HG02885 (cell line): ENCODE measurements at regions not wholly inside any gene's neighbourhood (a gene's known extent, or its start where the extent isn't known, plus 50 kb on each side); places are given as distances from the start of the nearest gene placed in this dataset.
"Not testable (repeated sequence)": the region's sequence is repeated elsewhere in the genome, so short reads cannot be mapped to it uniquely, and the experiment has no call there.

Experiments used
- ATAC-seq: cut with Tn5 transposase; IDR thresholded peaks from one replicate; pipeline ENCODE4 v1.9.1; 2021; ENCODE audit warnings: mild to moderate bottlenecking; ENCODE audit not compliant: unreplicated experiment, poor library complexity

DNA sequence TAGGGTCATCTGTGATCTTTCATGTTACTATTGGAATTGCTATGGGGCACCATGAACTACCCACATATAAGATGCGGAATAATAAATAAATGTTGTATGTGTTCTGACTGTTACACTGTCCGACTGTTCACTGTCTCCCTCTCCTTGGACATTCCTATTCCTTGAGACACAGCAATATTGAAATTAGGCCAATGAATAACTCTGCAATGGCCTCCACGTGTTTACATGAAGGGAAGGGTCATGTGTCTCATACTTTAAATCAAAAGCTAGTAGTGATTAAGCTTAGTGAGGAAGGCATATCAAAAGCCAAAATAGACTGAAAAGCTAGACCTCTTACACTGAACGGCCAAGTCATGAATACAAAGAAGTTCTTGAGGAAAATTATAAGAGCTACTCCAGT is 751.3 kb downstream of the SOCS6 start:
- ATAC-seq: no peak

DNA sequence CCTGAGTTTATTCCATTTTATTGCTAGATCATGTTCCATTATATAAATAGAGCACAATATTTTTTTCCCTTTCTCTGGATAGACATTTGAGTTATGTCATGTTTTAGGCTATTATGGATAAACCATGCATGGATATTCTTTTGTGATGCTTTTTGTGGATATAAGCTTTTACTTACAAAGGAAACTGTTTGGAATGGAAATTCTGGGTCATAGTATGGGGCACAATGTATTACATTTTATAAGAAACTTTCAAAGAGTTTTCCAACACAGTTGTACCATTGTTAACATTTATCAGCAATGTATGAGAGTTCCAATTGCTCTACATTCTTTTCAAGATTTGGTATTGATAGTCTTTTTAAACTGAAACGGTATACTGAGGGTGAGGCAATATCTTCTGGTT is 749.4 kb downstream of the SOCS6 start:
- ATAC-seq: no peak

DNA sequence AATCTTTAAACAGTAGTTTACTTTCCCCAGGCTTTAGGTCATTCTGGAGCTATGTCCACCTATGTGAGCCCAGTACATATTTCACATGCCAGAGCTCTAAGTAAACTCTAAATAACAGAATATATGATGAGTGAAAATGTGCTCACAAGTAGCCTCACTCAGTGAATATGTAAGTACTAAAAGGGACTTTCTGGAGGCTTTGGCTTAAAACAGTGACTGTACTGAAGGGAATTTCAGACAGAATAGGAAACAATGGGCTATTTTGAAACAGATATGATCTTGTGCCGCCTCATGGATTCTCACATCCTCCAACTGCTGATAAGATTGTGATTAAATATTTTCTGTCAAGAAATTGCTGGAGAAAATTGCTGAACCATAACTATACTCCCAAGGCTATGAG is 747.9 kb downstream of the SOCS6 start:
- no peak for ATAC-seq

DNA sequence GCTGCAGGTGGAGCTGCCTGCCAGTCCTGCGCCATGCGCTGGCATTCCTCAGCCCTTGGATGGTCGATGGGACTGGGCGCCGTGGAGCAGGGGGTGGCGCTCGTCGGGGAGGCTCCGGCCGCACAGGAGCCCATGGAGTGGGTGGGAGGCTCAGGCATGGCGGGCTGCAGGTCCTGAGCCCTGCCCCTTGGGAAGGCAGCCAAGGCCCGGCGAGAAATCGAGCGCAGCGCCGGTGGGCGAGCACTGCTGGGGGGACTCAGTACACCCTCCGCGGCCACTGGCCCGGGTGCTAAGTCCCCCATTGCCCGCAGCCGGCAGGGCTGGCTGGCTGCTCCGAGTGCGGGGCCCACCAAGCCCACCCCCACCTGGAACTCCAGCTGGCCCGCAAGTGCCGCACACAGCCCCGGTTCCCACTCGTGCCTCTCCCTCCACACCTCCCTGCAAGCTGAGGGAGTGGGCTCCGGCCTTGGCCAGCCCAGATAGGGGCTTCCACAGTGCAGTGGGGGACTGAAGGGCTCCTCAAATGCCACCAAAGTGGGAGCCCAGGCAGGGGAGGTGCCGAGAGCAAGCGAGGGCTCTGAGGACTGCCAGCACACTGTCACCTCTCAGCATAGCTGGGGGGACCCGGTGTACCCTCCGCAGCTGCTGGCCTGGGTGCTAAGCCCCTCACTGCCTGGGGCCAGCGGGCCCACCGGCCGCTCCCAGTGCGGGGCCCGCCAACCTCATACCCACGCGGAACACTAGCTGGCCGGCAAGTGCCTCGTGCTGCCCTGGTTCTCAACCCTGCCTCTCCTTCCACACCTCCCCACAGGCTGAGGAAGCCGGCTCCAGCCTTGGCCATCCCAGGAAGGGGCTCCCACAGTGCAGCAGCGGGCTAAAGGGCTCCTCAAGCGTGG is 742.7 kb downstream of the SOCS6 start:
- ATAC-seq: not testable (repeated sequence)

DNA sequence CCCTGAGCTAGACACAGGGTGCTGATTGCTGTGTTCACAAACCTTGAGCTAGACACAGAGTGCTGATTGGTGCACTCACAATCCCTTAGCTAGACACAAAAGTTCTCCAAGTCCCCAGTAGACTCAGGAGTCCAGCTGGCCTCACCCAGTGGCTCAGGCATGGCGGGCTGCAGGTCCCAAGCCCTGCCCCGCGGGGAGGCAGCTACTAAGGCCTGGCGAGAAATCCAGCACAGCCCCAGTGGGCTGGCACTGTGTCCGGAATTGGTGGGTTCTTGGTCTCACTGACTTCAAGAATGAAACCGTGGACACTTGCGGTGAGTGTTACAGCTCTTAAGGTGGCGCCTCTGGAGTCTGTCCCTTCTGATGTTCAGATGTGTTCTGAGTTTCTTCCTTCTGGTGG is 741.2 kb downstream of the SOCS6 start:
- not testable (repeated sequence) for ATAC-seq

DNA sequence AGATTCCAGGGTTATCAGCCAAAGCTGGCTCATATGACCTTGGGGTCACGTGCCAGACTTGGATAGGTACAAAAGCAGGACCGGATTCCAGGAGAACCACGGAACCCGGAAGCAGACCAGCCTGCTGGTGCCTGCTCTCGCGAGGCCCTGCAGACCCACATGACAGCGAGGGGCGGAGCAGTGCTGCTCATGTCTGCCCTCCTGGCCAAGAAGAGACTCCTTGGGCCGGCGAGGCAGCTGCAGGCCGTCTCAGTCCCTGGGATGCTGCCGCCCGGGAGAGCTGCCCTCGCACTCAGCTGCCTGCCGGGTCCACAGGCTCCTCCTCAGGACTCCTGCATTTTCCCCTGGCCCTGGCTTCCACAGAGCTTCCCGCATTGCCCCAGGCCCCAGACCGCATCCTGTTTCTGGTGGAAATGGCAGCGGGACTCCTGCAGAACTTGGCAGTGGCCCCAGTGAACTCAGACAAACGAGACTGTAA is 739.5 kb downstream of the SOCS6 start:
- ATAC-seq: no peak

DNA sequence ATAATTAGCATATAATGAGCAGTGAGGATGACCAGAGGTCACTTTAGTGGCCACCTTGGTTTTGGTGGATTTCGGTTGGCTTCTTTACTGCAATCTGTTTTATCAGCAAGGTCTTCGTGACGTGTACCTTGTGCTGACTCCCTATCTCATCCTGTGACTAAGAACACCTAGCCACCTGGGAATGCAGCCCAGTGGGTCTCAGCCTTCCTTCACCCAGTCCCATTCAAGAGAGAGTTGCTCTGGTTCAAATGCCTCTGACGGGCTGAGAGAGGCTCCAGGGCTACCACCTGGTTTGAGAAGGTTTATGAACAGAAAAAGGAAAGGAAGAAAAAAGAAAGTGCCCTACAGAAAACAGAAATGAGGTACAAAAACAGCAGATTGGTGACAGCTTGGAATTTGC is 738.7 kb downstream of the SOCS6 start:
- ATAC-seq: no peak

DNA sequence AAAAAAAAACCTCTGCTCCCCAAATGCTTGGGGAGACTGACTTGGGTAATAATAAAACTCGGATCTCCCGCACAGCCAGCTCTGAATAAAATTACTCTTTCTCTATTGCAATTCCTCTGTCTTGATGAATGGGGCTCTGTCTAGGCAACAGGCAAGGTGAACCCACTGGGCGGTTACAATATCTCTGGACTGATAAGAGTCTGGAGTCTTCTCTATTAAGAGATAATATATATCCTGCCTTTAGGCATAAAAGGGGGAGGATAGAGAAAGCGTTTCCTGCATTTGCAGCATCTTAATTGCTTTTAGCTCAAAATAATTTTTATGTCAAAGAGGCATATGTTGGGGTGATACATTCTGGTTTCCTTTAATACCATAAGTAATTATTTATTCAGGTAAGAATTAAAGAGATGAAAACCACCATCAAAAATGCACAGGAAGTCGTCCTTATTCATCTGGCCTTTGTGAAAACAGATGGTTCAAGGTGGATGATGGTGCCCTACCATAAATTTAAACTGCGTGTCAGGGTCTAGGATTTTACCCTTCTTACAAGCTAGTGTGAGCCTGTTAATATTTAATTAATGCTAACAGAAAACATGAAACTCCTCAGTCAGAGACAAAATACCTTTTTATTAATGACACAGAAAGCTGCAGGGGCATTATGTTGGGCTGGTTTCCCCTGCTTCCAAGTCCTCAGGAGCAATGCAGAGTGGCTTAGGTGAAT is 736.8 kb downstream of the SOCS6 start:
- no peak for ATAC-seq

DNA sequence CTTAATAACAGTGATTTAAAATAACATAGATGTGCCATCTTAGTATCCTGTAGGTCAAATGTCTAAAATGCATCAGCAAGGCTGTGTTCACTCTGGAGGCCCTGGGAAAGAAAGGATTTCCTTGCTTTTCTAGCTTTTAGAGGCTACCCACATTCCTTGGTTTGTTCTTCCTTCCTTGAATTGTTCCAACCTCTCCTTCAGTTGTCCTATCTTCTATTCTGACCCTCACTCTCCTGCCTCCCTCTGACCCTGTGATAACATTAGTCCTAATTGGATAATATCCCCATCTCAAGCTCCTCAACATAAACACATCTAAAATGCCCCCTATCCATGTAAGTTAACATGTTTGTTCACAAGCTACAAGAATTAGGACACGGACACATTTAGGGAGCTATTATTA is 733.5 kb downstream of the SOCS6 start:
- ATAC-seq: no peak

DNA sequence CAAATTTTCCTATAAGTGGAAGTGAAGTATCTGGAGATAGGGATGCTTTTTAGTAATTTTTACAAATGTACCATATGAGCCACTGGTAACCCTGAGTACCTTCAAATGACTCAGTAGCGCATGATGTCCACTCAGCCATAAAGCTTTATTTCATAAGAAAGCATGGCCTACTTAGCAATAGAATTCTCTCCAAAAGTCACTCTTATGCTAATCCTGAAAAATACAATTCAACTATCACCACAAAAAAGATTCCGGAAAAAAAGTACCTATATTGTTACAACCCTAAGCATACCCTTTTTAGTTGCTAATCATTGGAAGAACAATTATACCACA is 732.2 kb downstream of the SOCS6 start:
- no peak for ATAC-seq

DNA sequence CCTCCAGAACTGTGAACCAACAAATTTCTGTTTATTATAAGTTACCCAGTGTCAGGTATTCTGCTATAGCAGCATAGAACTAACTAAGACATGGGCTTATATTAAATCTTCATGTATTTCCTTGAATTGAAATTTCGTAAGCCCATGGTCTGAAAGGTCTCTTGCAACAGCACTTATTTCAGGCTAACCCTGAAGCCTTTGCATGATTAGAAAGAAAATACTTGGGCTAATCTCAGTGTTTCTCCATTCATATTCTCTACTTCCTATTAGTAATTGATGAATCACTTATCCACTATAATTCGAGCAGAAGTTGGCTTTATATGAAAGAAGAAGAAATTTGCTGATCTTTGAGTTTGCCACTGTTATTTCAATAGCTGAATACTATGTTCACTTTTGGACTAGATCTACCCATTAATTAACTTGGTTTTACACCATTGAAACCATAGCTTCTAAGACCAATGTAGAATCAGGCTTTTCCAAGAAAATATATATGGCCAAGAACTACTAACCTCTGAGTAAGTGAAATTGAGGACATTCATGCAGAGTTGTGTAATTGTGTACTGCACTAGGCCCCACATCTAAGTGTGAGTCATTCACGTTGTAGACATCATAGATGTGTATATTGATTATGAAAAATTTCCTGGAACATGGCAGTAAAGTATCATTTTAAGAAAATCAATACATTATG is 731.6 kb downstream of the SOCS6 start:
- no peak for ATAC-seq

DNA sequence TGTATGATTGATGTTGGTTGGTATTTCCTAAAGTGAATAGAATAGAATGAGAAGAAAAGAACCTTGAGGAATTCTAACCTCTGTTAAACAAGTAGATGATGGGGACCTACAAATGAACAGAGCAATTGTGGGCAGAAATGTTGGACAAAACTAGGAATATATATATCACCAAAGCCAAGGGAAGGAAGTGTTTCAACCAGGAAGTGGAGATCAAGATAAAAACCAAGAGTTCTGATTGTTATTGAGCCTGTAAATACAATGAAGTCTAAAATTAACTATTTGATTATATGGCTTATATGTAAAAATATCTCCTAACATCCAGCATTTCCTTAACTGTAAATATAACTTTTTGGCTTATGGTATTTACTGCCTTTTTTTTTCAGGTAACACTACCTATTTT is 730.0 kb downstream of the SOCS6 start:
- no peak for ATAC-seq

DNA sequence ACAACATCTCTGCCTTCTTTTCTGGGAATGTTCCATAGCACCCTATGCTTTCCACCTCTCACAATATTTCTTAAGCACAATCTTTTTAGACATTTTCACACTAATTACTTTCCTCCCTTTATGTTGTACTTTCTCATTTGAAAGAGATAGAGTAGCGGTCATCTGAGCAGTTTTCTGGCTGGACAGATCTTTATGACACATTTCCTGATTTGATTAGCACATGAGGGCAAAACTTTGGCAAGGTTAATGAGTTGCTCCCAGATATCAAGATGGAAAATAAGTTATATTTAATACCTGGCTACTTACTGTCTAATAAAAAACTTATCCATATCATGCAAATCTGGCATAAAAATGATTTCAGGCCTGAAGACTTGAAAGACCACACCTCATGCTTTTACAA is 723.9 kb downstream of the SOCS6 start:
- no peak for ATAC-seq

DNA sequence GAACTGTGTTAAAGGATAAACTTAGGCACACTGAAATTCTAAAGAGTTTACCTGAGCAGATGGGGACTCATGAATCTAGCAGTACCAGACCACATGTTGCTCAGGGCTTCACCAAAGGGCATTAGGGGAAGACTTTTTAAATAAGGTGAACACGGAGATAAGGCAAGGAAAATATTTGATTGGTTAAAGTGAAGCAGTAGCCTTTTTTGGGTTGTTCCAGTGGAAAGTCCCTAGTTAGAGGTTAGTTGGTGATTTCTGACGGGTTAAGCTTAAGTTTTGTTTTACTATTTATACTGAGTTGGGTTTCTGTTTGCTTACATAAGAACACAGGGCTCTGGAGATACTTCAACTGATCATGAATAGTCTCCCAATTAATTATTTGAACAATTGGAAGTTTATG is 722.5 kb downstream of the SOCS6 start:
- ATAC-seq: peak; percentile 56

DNA sequence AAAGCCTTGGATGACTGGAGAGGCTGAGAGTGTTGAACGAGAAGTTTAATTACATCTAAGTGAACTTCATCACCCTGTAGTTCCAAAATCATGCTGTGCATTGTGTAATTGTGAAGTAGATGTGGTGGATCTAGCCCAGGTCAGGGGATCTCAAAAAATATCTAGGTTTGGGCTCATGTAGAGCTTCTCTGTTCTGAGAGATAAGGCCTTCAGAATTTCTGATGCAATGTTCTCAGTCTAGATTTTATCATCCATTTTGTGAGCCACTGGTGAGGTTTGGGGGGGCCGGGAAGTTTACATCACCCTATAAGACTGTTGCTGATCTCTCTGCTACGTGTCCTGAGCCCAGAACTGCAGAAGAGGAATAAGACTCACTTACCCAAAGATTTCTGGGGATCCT is 719.4 kb downstream of the SOCS6 start:
- ATAC-seq: no peak

DNA sequence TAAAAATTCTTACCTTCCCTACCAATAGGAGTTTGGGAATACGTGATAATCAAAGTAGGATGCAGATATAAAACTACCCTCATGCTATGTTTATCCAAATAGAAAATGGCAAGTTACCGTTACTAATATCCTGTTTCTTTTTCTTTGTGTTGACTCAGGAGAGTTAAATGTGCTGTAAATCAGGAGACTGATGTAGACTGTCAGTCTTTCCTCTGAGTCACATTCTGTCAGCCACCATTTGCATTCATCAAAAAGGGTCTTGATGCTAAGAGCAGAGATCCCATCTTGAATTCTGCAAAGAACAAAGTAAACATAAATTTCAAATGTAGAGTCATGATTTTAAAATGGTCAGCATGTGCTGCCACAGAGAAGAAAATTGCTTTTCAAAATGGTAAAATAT is 712.8 kb downstream of the SOCS6 start:
- ATAC-seq: no peak

DNA sequence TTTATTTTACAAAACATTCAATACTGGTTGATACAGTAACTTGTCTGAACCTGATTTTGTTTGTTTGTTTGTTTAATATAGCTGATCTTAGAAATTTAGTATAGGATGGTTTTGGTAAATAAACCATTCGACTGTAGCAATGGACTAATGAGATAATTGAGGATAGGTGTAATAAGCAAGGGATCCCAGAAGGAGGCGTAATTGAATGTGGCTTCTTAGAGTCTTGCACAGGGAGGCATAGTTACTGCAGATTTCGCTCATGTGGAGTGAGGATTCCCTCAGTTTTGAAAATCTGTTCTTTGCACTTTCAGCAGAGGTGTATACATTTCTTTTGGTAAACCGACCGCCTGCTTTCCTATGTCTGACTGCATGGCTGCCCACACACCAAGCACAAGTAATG is 709.6 kb downstream of the SOCS6 start:
- no peak for ATAC-seq

DNA sequence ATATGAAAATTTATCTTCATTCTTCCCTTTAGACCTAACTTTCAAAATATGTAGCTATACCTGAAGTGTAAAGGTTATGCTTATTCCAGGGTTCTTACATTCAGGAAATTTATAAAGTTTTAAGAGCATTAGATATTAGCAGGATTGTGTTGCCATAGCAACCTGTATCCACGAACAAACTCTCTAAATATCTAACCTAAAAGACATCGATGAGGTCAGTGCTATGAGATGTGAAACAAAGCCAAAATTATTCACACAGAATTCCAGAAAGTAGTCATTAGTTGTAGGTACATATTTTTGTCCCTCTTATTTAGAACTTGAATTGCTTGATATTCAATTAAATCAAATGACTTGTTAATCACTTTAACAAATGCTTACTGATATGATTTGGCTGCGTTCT is 705.3 kb downstream of the SOCS6 start:
- no peak for ATAC-seq

DNA sequence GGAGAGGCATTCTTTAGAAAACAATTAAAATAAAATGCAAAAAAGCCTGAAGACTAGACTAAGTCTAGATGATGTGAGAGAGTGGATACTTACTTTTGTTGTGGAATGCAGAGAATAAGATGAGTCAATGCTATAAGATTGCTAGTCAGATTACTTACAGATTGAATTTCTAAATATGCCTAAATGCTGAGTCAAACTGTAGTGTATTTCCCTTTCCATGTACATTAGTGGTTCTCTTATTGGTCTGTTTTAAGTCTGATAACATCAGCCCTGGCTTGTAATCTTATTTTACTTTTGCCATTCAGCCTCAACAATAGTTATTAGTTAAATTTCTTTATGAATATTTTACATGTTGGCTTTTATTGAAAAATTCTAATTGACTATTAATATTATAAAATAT is 702.7 kb downstream of the SOCS6 start:
- ATAC-seq: no peak

DNA sequence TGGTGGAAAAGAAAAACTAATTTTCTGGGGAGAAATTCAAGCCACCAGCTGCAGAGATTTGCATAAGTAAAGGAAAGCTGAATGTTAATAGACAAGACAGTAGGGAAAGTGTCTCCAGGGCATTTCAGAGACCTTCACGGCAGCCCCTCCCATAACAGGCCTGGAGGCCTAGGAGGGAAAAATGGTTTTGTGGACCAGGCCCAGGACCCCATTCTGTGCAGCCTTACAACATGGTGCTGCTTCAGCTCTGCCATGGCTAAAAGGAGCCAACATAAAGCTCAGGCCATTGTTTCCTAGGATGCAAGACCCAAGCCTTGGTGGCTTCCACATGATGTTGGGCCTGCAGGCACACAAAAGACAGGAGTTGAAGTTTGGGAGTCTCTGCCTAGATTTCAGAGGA is 697.1 kb downstream of the SOCS6 start:
- ATAC-seq: no peak

DNA sequence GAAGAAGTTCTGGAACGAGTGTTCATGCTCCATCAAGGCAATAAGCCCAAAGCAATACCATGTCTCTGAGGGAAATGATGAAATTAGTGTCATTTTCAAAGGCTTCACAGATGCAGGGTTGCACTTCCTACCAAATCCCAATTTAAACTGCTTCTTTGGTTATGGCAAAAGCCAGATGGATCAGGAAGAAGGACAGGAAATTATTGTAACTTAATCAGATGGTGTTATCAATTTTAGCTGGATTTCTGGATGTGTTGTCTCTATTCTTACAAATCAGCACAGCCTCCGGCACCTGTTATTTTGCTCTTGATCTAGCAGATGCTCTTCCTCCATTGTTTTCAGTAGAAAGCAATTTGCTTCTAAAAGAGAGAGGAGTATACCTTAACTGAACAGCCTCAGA is 693.4 kb downstream of the SOCS6 start:
- ATAC-seq: no peak
